ENCODE measurements at regions not wholly inside any gene's neighbourhood (a gene's known extent, or its start where the extent isn't known, plus 50 kb on each side); places are given as distances from the start of the nearest gene placed in this dataset.

DNA sequence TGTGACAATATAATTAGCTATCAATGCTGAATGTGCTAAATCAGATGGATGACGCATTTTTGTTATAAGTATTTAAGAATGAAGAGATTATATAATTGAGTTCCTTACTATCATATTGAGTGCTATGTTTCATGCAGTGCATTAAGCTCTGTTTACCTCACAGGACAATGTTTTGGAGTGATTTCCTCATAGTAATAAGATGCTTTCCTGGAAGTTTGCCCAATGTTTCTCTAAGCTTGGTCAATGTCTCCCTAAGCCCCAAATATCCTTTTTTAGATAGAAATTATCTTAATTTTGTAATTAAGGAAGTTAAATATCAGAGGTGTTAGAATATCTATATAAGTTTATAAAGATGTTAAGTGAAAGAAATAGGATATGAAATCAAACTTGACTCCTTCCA, 489.6 kb downstream of the MMUT start:
- no peak for TF ChIP-seq CTCF (IDR thresholded peaks at IDR 0.05)
- no peak for TF ChIP-seq POLR2AphosphoS5 (IDR thresholded peaks at IDR 0.05)
- TF ChIP-seq POLR2A (IDR thresholded peaks at IDR 0.05), result no peak
